OCI-M1 (cell line): ENCODE measurements at regions not wholly inside any gene's neighbourhood (a gene's known extent, or its start where the extent isn't known, plus 50 kb on each side); places are given as distances from the start of the nearest gene placed in this dataset.
A peak's percentile ranks its signal among the peaks of the same experiment; 100 is the strongest.
"Not testable (repeated sequence)": the region's sequence is repeated elsewhere in the genome, so short reads cannot be mapped to it uniquely, and the experiment has no call there.

Experiments
- DNase-seq: peaks from one replicate; lab custom pipeline; 2025; lab: John Stamatoyannopoulos, UW

GRCh38 chr18:64717026-64717425 is 568.1 kb upstream of the LINC00305 start:
- DNase-seq: no peak

GRCh38 chr18:64714086-64714485 is 565.2 kb upstream of the LINC00305 start:
- DNase-seq: no peak

GRCh38 chr18:64713284-64713683 is 564.4 kb upstream of the LINC00305 start:
- DNase-seq: no peak

GRCh38 chr18:64712035-64712434 is 563.1 kb upstream of the LINC00305 start:
- no peak for DNase-seq

- DNase-seq: no peak
Observed at GRCh38 chr18:64710105-64710861, 561.4 kb upstream of the LINC00305 start.

- peak; percentile 23 for DNase-seq
Observed at GRCh38 chr18:64707052-64707451, 558.2 kb upstream of the LINC00305 start.

GRCh38 chr18:64699081-64699480 is 550.2 kb upstream of the LINC00305 start:
- DNase-seq: no peak

- DNase-seq: peak; percentile 57
Observed at GRCh38 chr18:64695851-64696553, 547.1 kb upstream of the LINC00305 start.

- no peak for DNase-seq
Observed at GRCh38 chr18:64693766-64694165, 544.9 kb upstream of the LINC00305 start.

GRCh38 chr18:64692826-64693225 is 543.9 kb upstream of the LINC00305 start:
- DNase-seq: no peak

- DNase-seq: no peak
Observed at GRCh38 chr18:64679121-64679520, 530.2 kb upstream of the LINC00305 start.

- DNase-seq: no peak
Observed at GRCh38 chr18:64678048-64678447, 529.2 kb upstream of the LINC00305 start.

- no peak for DNase-seq
Observed at GRCh38 chr18:64674694-64675093, 525.8 kb upstream of the LINC00305 start.

- not testable (repeated sequence) for DNase-seq
Observed at GRCh38 chr18:64671293-64671692, 522.4 kb upstream of the LINC00305 start.

GRCh38 chr18:64668461-64668962 is 519.6 kb upstream of the LINC00305 start:
- no peak for DNase-seq

GRCh38 chr18:64663086-64663485 is 514.2 kb upstream of the LINC00305 start:
- no peak for DNase-seq

- DNase-seq: no peak
Observed at GRCh38 chr18:64659196-64659595, 510.3 kb upstream of the LINC00305 start.

GRCh38 chr18:64653068-64653467 is 504.2 kb upstream of the LINC00305 start:
- DNase-seq: no peak

GRCh38 chr18:64650068-64650467 is 501.2 kb upstream of the LINC00305 start:
- no peak for DNase-seq

GRCh38 chr18:64645753-64646152 is 496.9 kb upstream of the LINC00305 start:
- no peak for DNase-seq

- DNase-seq: no peak
Observed at GRCh38 chr18:64639536-64639935, 490.6 kb upstream of the LINC00305 start.

- no peak for DNase-seq
Observed at GRCh38 chr18:64620971-64621560, 472.2 kb upstream of the LINC00305 start.

GRCh38 chr18:64618390-64618789 is 469.5 kb upstream of the LINC00305 start:
- no peak for DNase-seq
